ENCODE measurements at regions not wholly inside any gene's neighbourhood (a gene's known extent, or its start where the extent isn't known, plus 50 kb on each side); places are given as distances from the start of the nearest gene placed in this dataset.

GRCh38 chr20:48008850-48009515 is 223.7 kb upstream of the SULF2 start:
- no peaks in the 10 kb centered on the region for H4K20me1 ChIP-seq (ENCODE audit: low read depth)
- no peak overlapping the region for H3K9ac ChIP-seq
- no peaks in the 10 kb centered on the region for H3K4me1 ChIP-seq
- H3K9me3 Mint-ChIP-seq, result peaks cover 29% of the 10 kb centered on the region
- no peak for DNase-seq (ENCODE audit: low spot score)
- H3K27me3 ChIP-seq, result no peaks in the 10 kb centered on the region
- H3K4me1 Mint-ChIP-seq, result no peaks in the 10 kb centered on the region
- H3K27me3 Mint-ChIP-seq (ENCODE audit: insufficient read depth, low read depth), result peaks cover 11% of the 10 kb centered on the region
- H3K36me3 Mint-ChIP-seq, result peaks cover 1% of the 10 kb centered on the region
- H3K4me3 ChIP-seq, result no peak overlapping the region
- TF ChIP-seq EZH2phosphoT487 (IDR thresholded peaks at IDR 0.05), result no peak
- no peak for TF ChIP-seq CTCF (IDR thresholded peaks at IDR 0.05)
- TF ChIP-seq EZH2 (IDR thresholded peaks at IDR 0.05), result no peak
- no peaks in the 10 kb centered on the region for H3K9me3 ChIP-seq (ENCODE audit: low read depth)
- no peak overlapping the region for H3K4me3 Mint-ChIP-seq
- no peaks in the 10 kb centered on the region for H3K79me2 ChIP-seq (ENCODE audit: low read depth)
- H3K27ac ChIP-seq, result no peak overlapping the region
- H3K4me2 ChIP-seq, result no peak overlapping the region
- H2AFZ ChIP-seq (replicated peaks), result no peak overlapping the region
- no peaks in the 10 kb centered on the region for H3K36me3 ChIP-seq
- H3F3A ChIP-seq (ENCODE audit: low read depth), result no peaks in the 10 kb centered on the region
- H3K27ac Mint-ChIP-seq, result no peak overlapping the region

GRCh38 chr20:48007351-48007750 is 222.1 kb upstream of the SULF2 start:
- Histone ChIP-seq H3K27me3 (no peaks in the 10 kb centered on the region), H3K4me3 (no peak overlapping the region), H3K9me3 (ENCODE audit: low read depth) (no peaks in the 10 kb centered on the region), H3K27ac (no peak overlapping the region), H3K79me2 (ENCODE audit: low read depth) (no peaks in the 10 kb centered on the region), H2AFZ (replicated peaks) (no peak overlapping the region), H3K36me3 (no peaks in the 10 kb centered on the region), H3K4me2 (no peak overlapping the region), H4K20me1 (ENCODE audit: low read depth) (no peaks in the 10 kb centered on the region), H3F3A (ENCODE audit: low read depth) (no peaks in the 10 kb centered on the region), H3K9ac (no peak overlapping the region), H3K4me1 (peaks cover 5% of the 10 kb centered on the region)
- no peak for TF ChIP-seq EZH2 (IDR thresholded peaks at IDR 0.05)
- Mint-ChIP-seq H3K27ac (no peak overlapping the region), H3K36me3 (peaks cover 1% of the 10 kb centered on the region), H3K4me3 (no peak overlapping the region), H3K4me1 (peaks cover 1% of the 10 kb centered on the region), H3K27me3 (ENCODE audit: insufficient read depth, low read depth) (peaks cover 7% of the 10 kb centered on the region), H3K9me3 (peaks cover 31% of the 10 kb centered on the region)
- no peak for DNase-seq (ENCODE audit: low spot score)

- H4K20me1 ChIP-seq (ENCODE audit: low read depth), result no peaks in the 10 kb centered on the region
- H3K4me3 ChIP-seq, result no peak overlapping the region
- H3K9me3 Mint-ChIP-seq, result peaks cover 28% of the 10 kb centered on the region
- H3K4me2 ChIP-seq, result no peak overlapping the region
- peaks cover 3% of the 10 kb centered on the region for H3K4me1 Mint-ChIP-seq
- no peak overlapping the region for H3K27ac Mint-ChIP-seq
- H3K4me3 Mint-ChIP-seq, result no peak overlapping the region
- no peaks in the 10 kb centered on the region for H3K27me3 ChIP-seq
- no peak overlapping the region for H3K9ac ChIP-seq
- no peak for DNase-seq (ENCODE audit: low spot score)
- no peaks in the 10 kb centered on the region for H3K36me3 Mint-ChIP-seq
- H3F3A ChIP-seq (ENCODE audit: low read depth), result no peaks in the 10 kb centered on the region
- H3K27me3 Mint-ChIP-seq (ENCODE audit: insufficient read depth, low read depth), result peaks cover 4% of the 10 kb centered on the region
- H3K79me2 ChIP-seq (ENCODE audit: low read depth), result no peaks in the 10 kb centered on the region
- H3K27ac ChIP-seq, result no peak overlapping the region
- H2AFZ ChIP-seq (replicated peaks), result no peak overlapping the region
- no peak for TF ChIP-seq EZH2phosphoT487 (IDR thresholded peaks at IDR 0.05)
- no peaks in the 10 kb centered on the region for H3K36me3 ChIP-seq
- peaks cover 8% of the 10 kb centered on the region for H3K4me1 ChIP-seq
- no peaks in the 10 kb centered on the region for H3K9me3 ChIP-seq (ENCODE audit: low read depth)
Observed at GRCh38 chr20:48006036-48006833, 221.0 kb upstream of the SULF2 start.

GRCh38 chr20:48003021-48003420 is 217.7 kb upstream of the SULF2 start:
- H3K4me1 Mint-ChIP-seq, result peaks cover 19% of the 10 kb centered on the region
- H3K4me3 Mint-ChIP-seq, result no peak overlapping the region
- Histone ChIP-seq H3K79me2 (ENCODE audit: low read depth) (no peaks in the 10 kb centered on the region), H4K20me1 (ENCODE audit: low read depth) (no peaks in the 10 kb centered on the region), H3K36me3 (no peaks in the 10 kb centered on the region), H3K9me3 (ENCODE audit: low read depth) (no peaks in the 10 kb centered on the region), H3K4me3 (no peak overlapping the region), H3F3A (ENCODE audit: low read depth) (no peaks in the 10 kb centered on the region), H3K4me1 (peaks cover 8% of the 10 kb centered on the region), H3K9ac (no peak overlapping the region), H2AFZ (replicated peaks) (no peak overlapping the region), H3K27ac (no peak overlapping the region), H3K4me2 (no peak overlapping the region), H3K27me3 (no peaks in the 10 kb centered on the region)
- peaks cover 26% of the 10 kb centered on the region for H3K9me3 Mint-ChIP-seq
- peaks cover 3% of the 10 kb centered on the region for H3K36me3 Mint-ChIP-seq
- no peak for DNase-seq (ENCODE audit: low spot score)
- no peak for TF ChIP-seq EZH2phosphoT487 (IDR thresholded peaks at IDR 0.05)
- TF ChIP-seq EZH2 (IDR thresholded peaks at IDR 0.05), result no peak
- TF ChIP-seq CTCF (IDR thresholded peaks at IDR 0.05), result no peak
- peaks cover 11% of the 10 kb centered on the region for H3K27me3 Mint-ChIP-seq (ENCODE audit: insufficient read depth, low read depth)
- H3K27ac Mint-ChIP-seq, result no peak overlapping the region
